K562 (cell line): ENCODE measurements at regions not wholly inside any gene's neighbourhood (a gene's known extent, or its start where the extent isn't known, plus 50 kb on each side); places are given as distances from the start of the nearest gene placed in this dataset.

ENCODE experiments used
- C11orf30 ChIP-seq: fragments of 450-650 bp; IDR thresholded peaks from 2 replicates; pipeline ENCODE4 v1.6.1; 2016; ENCODE audit warnings: low read depth, mild to moderate bottlenecking
- FOXJ2 ChIP-seq: fragments of 200-800 bp; sonication (Bioruptor generic); IDR thresholded peaks from 2 replicates; pipeline ENCODE4 v1.6.1; 2016; ENCODE audit warnings: missing genetic modification characterization, missing compliant biosample characterization
- HEY1 ChIP-seq: fragments of 250-450 bp; sonication (Bioruptor Pico); IDR thresholded peaks from 2 replicates; pipeline ENCODE4 v1.5.0; 2020; ENCODE audit warnings: mild to moderate bottlenecking, moderate library complexity, borderline replicate concordance
- MAFG ChIP-seq: fragments of 450-650 bp; conservative IDR thresholded peaks from 2 replicates; pipeline ENCODE4 v1.6.1; 2016; ENCODE audit warnings: missing genetic modification characterization, missing compliant biosample characterization
- MLLT1 ChIP-seq, 2 experiments: fragments of 450-650 bp; IDR thresholded peaks; 2 replicates each; pipeline ENCODE4 v1.6.1; 2016
- MYNN ChIP-seq, 2 experiments: sonication (generic); formaldehyde crosslinking in 1 of 2; IDR thresholded peaks; 2 replicates each; pipeline versions ENCODE4 v1.5.0 to v1.6.1; 2016 to 2020; ENCODE audit warnings: antibody characterized with exemption in 1 of 2, missing genetic modification reagents in 1 of 2
- NCOR1 ChIP-seq: fragments of 450-650 bp; IDR thresholded peaks from 2 replicates; pipeline ENCODE4 v1.6.1; 2016; ENCODE audit warnings: mild to moderate bottlenecking, moderate library complexity
- ZBTB26 ChIP-seq: fragments of 450-650 bp; formaldehyde crosslinking; IDR thresholded peaks from 2 replicates; pipeline ENCODE4 v1.4.0; 2022; ENCODE audit warnings: missing genetic modification characterization
- ZEB2 ChIP-seq: fragments of 450-650 bp; IDR thresholded peaks from 2 replicates; pipeline ENCODE4 v1.6.1; 2016
- ZKSCAN1 ChIP-seq: fragments of 150-350 bp; IDR thresholded peaks from 2 replicates; pipeline ENCODE4 v1.6.1; 2016; ENCODE audit warnings: low read depth, low read length
- ZNF263 ChIP-seq: sonication (generic); formaldehyde crosslinking; IDR thresholded peaks from 2 replicates; pipeline ENCODE4 v1.8.0; 2022; ENCODE audit warnings: mild to moderate bottlenecking, missing genetic modification reagents, borderline replicate concordance
- ZNF41 ChIP-seq: fragments of 250-450 bp; sonication (Bioruptor Pico); conservative IDR thresholded peaks from 2 replicates; pipeline ENCODE4 v1.4.0; 2020; ENCODE audit warnings: mild to moderate bottlenecking
- ZNF561 ChIP-seq: fragments of 450-650 bp; formaldehyde crosslinking; conservative IDR thresholded peaks from 2 replicates; pipeline ENCODE4 v1.4.0; 2020; ENCODE audit warnings: mild to moderate bottlenecking, moderate library complexity
- ZNF79 ChIP-seq: fragments of 250-450 bp; sonication (Bioruptor Pico); IDR thresholded peaks from 2 replicates; pipeline ENCODE4 v1.4.0; 2020; ENCODE audit warnings: low read depth, mild to moderate bottlenecking, moderate library complexity
- TF ChIP-seq, protein P1 (sequence below): fragments of 250-450 bp; sonication (Bioruptor Pico); IDR thresholded peaks from 2 replicates; pipeline ENCODE4 v1.4.0; 2020; ENCODE audit warnings: borderline replicate concordance

- TF ChIP-seq MLLT1 (IDR thresholded peaks at IDR 0.05) (peak in 1 of 2 experiments; percentile 82; a peak in 2 of 4 replicates), ZBTB26 (CRISPR knock-in tag) (no peak), ZNF561 (CRISPR knock-in tag) (no peak), MAFG (tag) (no peak; the same call in 1 of the 2 replicates), HEY1 (CRISPR knock-in tag) (no peak), C11orf30 (peak; percentile 47), NCOR1 (peak; percentile 97), ZEB2 (peak; percentile 99), ZNF41 (CRISPR knock-in tag) (no peak), ZKSCAN1 (no peak), ZNF263 (CRISPR knock-in tag) (no peak), FOXJ2 (tag) (no peak), MYNN (IDR thresholded peaks at IDR 0.05) (peak; percentile 94), MYNN (CRISPR knock-in tag; IDR thresholded peaks at IDR 0.05) (no peak), ZNF79 (CRISPR knock-in tag) (no peak)
- TF ChIP-seq, protein P1, sequence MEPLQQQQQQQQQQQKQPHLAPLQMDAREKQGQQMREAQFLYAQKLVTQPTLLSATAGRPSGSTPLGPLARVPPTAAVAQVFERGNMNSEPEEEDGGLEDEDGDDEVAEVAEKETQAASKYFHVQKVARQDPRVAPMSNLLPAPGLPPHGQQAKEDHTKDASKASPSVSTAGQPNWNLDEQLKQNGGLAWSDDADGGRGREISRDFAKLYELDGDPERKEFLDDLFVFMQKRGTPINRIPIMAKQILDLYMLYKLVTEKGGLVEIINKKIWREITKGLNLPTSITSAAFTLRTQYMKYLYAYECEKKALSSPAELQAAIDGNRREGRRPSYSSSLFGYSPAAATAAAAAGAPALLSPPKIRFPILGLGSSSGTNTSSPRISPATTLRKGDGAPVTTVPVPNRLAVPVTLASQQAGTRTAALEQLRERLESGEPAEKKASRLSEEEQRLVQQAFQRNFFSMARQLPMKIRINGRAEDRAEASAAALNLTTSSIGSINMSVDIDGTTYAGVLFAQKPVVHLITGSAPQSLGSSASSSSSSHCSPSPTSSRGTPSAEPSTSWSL (CRISPR knock-in tag), result no peak
Observed at GRCh38 chr17:27986805-27987684, 55.4 kb upstream of the NLK start (continued).
